A673 (cell line): ENCODE measurements at regions not wholly inside any gene's neighbourhood (a gene's known extent, or its start where the extent isn't known, plus 50 kb on each side); places are given as distances from the start of the nearest gene placed in this dataset.

Experiments
- EZH2 ChIP-seq: fragments of 200-600 bp; sonication (generic); IDR thresholded peaks from 2 replicates; pipeline ENCODE4 v1.6.1; 2017; ENCODE audit warnings: borderline replicate concordance, low read depth, mild to moderate bottlenecking, mixed read lengths, antibody characterized with exemption, low read length; ENCODE audit not compliant: poor library complexity, severe bottlenecking
- TF ChIP-seq, protein P1 (sequence below): fragments of 300-800, 200-600 bp; sonication (generic); conservative IDR thresholded peaks from 2 replicates; pipeline ENCODE4 v1.5.1; 2017; ENCODE audit warnings: low read depth, mild to moderate bottlenecking, antibody characterized with exemption, low read length, moderate library complexity, mixed read lengths

GRCh38 chr12:124411281-124411878 is 116.5 kb downstream of the RFLNA start:
- TF ChIP-seq, protein P1, sequence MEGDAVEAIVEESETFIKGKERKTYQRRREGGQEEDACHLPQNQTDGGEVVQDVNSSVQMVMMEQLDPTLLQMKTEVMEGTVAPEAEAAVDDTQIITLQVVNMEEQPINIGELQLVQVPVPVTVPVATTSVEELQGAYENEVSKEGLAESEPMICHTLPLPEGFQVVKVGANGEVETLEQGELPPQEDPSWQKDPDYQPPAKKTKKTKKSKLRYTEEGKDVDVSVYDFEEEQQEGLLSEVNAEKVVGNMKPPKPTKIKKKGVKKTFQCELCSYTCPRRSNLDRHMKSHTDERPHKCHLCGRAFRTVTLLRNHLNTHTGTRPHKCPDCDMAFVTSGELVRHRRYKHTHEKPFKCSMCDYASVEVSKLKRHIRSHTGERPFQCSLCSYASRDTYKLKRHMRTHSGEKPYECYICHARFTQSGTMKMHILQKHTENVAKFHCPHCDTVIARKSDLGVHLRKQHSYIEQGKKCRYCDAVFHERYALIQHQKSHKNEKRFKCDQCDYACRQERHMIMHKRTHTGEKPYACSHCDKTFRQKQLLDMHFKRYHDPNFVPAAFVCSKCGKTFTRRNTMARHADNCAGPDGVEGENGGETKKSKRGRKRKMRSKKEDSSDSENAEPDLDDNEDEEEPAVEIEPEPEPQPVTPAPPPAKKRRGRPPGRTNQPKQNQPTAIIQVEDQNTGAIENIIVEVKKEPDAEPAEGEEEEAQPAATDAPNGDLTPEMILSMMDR = no peak
- TF ChIP-seq EZH2 = no peak
